HG03575 (cell line): ENCODE measurements at regions not wholly inside any gene's neighbourhood (a gene's known extent, or its start where the extent isn't known, plus 50 kb on each side); places are given as distances from the start of the nearest gene placed in this dataset.
"Not testable (repeated sequence)": the region's sequence is repeated elsewhere in the genome, so short reads cannot be mapped to it uniquely, and the experiment has no call there.

Experiments
- ATAC-seq: cut with Tn5 transposase; IDR thresholded peaks from one replicate; pipeline ENCODE4 v1.9.1; 2021; ENCODE audit not compliant: unreplicated experiment, insufficient number of reproducible peaks, low FRiP score; ENCODE audit errors: extremely low read depth

- no peak for ATAC-seq
Observed at GRCh38 chr12:27133022-27133590, 50.7 kb upstream of the C12orf71 start.

- ATAC-seq: no peak
Observed at GRCh38 chr12:27140478-27140969, 58.1 kb upstream of the C12orf71 start.

- ATAC-seq: no peak
Observed at GRCh38 chr12:27142101-27142721, 59.8 kb upstream of the C12orf71 start.

- ATAC-seq: no peak
Observed at GRCh38 chr12:27143256-27144069, 61.1 kb upstream of the C12orf71 start.

- not testable (repeated sequence) for ATAC-seq
Observed at GRCh38 chr12:27145725-27146124, 63.3 kb upstream of the C12orf71 start.

- no peak for ATAC-seq
Observed at GRCh38 chr12:27148373-27148772, 66.0 kb upstream of the C12orf71 start.

- ATAC-seq: no peak
Observed at GRCh38 chr12:27148791-27149190, 66.4 kb upstream of the C12orf71 start.

GRCh38 chr12:27151479-27151878 lies 69.1 kb upstream of the C12orf71 start:
- ATAC-seq: no peak

- ATAC-seq: no peak
Observed at GRCh38 chr12:27158297-27158696, 75.9 kb upstream of the C12orf71 start.

GRCh38 chr12:27161458-27162228 lies 79.3 kb upstream of the C12orf71 start:
- ATAC-seq: no peak

- ATAC-seq: no peak
Observed at GRCh38 chr12:27162229-27162537, 79.8 kb upstream of the C12orf71 start.

- no peak for ATAC-seq
Observed at GRCh38 chr12:27163048-27163715, 80.8 kb upstream of the C12orf71 start.

- no peak for ATAC-seq
Observed at GRCh38 chr12:27163894-27164293, 80.2 kb upstream of the STK38L start.

GRCh38 chr12:27164330-27165040 lies 79.6 kb upstream of the STK38L start:
- ATAC-seq: no peak

GRCh38 chr12:27165958-27166357 lies 78.1 kb upstream of the STK38L start:
- ATAC-seq: not testable (repeated sequence)

GRCh38 chr12:27171494-27171893 lies 72.6 kb upstream of the STK38L start:
- ATAC-seq: not testable (repeated sequence)

GRCh38 chr12:27176765-27177164 lies 67.3 kb upstream of the STK38L start:
- ATAC-seq: no peak

- no peak for ATAC-seq
Observed at GRCh38 chr12:27177706-27178105, 66.4 kb upstream of the STK38L start.
